NCI-H1092 treated with DMSO at 0.1 percent for 48 hours (cell line): ENCODE measurements at regions not wholly inside any gene's neighbourhood (a gene's known extent, or its start where the extent isn't known, plus 50 kb on each side); places are given as distances from the start of the nearest gene placed in this dataset.

Experiments
- DNase-seq: peaks from one replicate; lab custom pipeline; 2025; lab: John Stamatoyannopoulos, UW

- DNase-seq, result no peak
Measured at GRCh38 chr10:88129013-88129412, 265.6 kb downstream of the PTEN start.

- no peak for DNase-seq
Measured at GRCh38 chr10:88130912-88131311, 267.5 kb downstream of the PTEN start.

GRCh38 chr10:88131511-88132139, 268.2 kb downstream of the PTEN start:
- no peak for DNase-seq

GRCh38 chr10:88136712-88137111, 273.3 kb downstream of the PTEN start:
- no peak for DNase-seq

GRCh38 chr10:88138319-88138848, 275.0 kb downstream of the PTEN start:
- DNase-seq, result no peak

GRCh38 chr10:88147000-88147798, 283.8 kb downstream of the PTEN start:
- no peak for DNase-seq

GRCh38 chr10:88149906-88150305, 286.5 kb downstream of the PTEN start:
- no peak for DNase-seq

- DNase-seq, result no peak
Measured at GRCh38 chr10:88150339-88150738, 286.9 kb downstream of the PTEN start.

- DNase-seq, result no peak
Measured at GRCh38 chr10:88152728-88153133, 289.3 kb downstream of the PTEN start.

- no peak for DNase-seq
Measured at GRCh38 chr10:88154596-88155250, 291.3 kb downstream of the PTEN start.

- no peak for DNase-seq
Measured at GRCh38 chr10:88156341-88156740, 292.9 kb downstream of the PTEN start.

- DNase-seq, result no peak
Measured at GRCh38 chr10:88157981-88158465, 294.6 kb downstream of the PTEN start.

GRCh38 chr10:88158526-88159122, 295.2 kb downstream of the PTEN start:
- no peak for DNase-seq

- DNase-seq, result no peak
Measured at GRCh38 chr10:88159127-88159829, 295.9 kb downstream of the PTEN start.

- DNase-seq, result no peak
Measured at GRCh38 chr10:88161070-88161469, 297.6 kb downstream of the PTEN start.

GRCh38 chr10:88161756-88162155, 298.3 kb downstream of the PTEN start:
- no peak for DNase-seq

GRCh38 chr10:88162852-88163251, 299.4 kb downstream of the PTEN start:
- no peak for DNase-seq

GRCh38 chr10:88163572-88163971, 300.1 kb downstream of the PTEN start:
- DNase-seq, result peak; percentile 79

- DNase-seq, result no peak
Measured at GRCh38 chr10:88164471-88164870, 301.0 kb downstream of the PTEN start.

- DNase-seq, result no peak
Measured at GRCh38 chr10:88165849-88166271, 302.4 kb downstream of the PTEN start.

- DNase-seq, result no peak
Measured at GRCh38 chr10:88168171-88169036, 305.0 kb downstream of the PTEN start.
